C4-2B (cell line): ENCODE measurements at regions not wholly inside any gene's neighbourhood (a gene's known extent, or its start where the extent isn't known, plus 50 kb on each side); places are given as distances from the start of the nearest gene placed in this dataset.

Experiments used
- H3K27ac ChIP-seq: fragments of 450-650 bp; 2 replicates; pipeline ENCODE4 v1.5.1; 2017
- ZFX ChIP-seq: fragments of 450-650 bp; IDR thresholded peaks from 2 replicates; pipeline ENCODE4 v1.6.1; 2017
- TF ChIP-seq, protein P1 (sequence below): fragments of 450-650 bp; conservative IDR thresholded peaks from 2 replicates; pipeline ENCODE4 v1.5.1; 2017; ENCODE audit warnings: mild to moderate bottlenecking

DNA sequence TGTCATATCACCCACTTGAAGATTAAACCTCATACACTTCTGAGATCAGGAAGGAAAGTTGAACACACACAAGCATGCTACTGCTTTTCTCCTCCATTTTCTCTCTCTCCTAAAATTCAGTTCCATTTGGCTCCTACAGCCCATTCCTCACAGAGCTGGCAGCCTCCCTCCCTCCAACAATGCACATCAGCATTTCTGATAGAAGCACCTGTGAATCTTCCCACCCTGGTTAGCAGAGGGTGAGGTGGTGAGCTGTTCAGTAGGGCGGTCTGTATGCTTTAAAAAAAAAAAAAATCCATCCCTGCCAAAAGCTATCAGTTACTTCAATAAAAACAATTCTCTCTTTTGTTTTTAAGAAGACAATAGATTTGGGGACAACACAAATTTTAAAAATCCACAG is 463.2 kb upstream of the KIF2A start:
- no peak for TF ChIP-seq ZFX
- TF ChIP-seq, protein P1, sequence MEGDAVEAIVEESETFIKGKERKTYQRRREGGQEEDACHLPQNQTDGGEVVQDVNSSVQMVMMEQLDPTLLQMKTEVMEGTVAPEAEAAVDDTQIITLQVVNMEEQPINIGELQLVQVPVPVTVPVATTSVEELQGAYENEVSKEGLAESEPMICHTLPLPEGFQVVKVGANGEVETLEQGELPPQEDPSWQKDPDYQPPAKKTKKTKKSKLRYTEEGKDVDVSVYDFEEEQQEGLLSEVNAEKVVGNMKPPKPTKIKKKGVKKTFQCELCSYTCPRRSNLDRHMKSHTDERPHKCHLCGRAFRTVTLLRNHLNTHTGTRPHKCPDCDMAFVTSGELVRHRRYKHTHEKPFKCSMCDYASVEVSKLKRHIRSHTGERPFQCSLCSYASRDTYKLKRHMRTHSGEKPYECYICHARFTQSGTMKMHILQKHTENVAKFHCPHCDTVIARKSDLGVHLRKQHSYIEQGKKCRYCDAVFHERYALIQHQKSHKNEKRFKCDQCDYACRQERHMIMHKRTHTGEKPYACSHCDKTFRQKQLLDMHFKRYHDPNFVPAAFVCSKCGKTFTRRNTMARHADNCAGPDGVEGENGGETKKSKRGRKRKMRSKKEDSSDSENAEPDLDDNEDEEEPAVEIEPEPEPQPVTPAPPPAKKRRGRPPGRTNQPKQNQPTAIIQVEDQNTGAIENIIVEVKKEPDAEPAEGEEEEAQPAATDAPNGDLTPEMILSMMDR, result no peak
- H3K27ac ChIP-seq, result no peak overlapping the region

DNA sequence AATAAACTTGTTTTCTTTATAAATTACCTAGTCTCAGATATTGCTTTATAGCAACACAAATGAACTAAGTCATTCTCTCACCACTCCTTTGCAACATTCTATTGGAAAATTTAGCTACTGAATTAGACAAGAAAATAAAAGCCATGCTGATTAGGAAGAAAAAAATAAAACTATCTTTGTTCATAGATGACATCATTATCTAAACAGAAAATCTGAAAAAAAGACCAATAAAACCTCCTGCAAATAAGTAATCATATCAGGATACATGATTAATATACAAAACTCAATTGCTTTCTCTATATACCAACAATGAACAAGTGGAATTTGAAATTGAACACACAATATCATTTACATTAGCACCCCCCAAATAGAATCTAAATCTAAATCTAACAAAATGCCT is 455.3 kb upstream of the KIF2A start:
- no peak overlapping the region for H3K27ac ChIP-seq
- no peak for TF ChIP-seq ZFX

DNA sequence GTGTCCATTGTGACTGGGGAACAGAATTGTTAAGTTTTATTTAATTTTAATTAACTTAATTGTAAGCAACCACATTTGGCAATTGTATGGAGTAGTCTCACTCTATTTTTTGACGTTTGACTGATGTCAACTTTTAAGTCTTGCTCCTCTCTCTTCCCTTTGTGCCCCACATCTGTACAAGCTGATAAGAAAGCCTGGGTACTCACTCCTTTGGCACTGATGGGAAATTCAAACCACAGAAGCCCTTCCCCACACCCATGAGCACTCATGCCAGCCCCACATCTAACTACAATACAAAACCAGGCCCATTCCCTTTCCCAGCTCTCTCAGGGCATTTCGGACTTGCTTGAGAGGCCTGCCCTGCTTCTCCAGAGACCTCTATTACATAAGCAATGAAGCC is 451.5 kb upstream of the KIF2A start:
- no peak overlapping the region for H3K27ac ChIP-seq
- TF ChIP-seq ZFX, result no peak
- TF ChIP-seq, protein P1, result no peak

DNA sequence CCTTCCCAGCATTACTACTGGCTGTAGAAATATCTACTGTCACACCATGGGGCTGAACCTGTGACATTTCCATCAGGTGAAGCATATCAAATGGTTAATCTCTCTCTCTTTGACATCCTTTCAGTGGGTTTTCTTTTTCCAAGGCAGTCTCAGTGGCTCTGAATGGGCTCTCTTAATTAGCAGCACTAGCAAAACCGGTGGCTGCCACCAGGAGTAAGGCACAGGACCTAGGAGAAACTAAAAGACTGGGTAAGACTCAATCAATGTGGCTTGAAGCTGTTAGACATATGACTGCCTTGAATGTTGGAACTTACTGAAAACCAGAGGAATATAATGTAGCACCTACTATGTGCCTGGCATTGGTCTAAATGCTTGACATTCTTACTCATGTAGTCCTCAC is 445.0 kb upstream of the KIF2A start:
- H3K27ac ChIP-seq, result no peak overlapping the region
- no peak for TF ChIP-seq ZFX
- TF ChIP-seq, protein P1, result no peak; the same call in 1 of the 2 replicates

DNA sequence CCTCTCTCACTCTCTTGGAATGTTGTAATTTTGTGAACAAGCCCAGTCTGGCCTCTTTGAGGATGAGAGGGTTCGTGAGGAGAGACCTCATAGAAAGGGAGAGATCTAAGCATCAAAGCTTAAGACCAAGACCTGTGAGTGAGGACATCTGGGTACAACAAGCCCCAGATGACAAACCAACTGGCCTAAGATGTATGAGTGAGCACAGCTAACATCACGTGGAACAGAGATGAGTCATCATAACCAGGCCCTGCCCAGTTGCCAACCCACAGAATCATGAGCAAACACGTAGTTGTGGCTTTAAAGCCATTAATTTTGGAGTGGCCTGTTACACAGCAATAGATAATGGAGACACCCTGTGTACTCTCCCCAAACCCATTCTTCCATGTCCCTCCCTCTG is 439.1 kb upstream of the KIF2A start:
- TF ChIP-seq ZFX, result no peak
- TF ChIP-seq, protein P1, result no peak
- no peak overlapping the region for H3K27ac ChIP-seq

DNA sequence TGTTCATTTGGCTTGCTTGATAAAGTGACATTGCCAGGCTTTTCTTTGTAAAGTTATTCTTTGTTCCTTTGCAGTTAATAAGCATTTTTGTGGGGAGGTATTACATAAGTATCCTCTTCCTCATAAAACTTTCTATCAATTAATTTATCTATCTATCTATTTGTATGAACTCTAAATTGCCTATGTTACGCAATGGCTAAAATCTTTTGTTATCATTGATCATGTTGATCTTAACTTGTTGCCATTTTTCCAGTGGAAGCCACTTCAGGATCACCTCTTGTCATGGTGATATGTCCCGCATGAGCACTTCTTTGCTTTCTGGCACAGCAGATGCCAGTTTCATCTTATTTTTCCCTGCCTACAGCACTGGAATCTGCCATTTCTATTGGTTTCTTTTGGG is 436.7 kb upstream of the KIF2A start:
- TF ChIP-seq, protein P1, result no peak
- TF ChIP-seq ZFX, result no peak
- no peak overlapping the region for H3K27ac ChIP-seq

DNA sequence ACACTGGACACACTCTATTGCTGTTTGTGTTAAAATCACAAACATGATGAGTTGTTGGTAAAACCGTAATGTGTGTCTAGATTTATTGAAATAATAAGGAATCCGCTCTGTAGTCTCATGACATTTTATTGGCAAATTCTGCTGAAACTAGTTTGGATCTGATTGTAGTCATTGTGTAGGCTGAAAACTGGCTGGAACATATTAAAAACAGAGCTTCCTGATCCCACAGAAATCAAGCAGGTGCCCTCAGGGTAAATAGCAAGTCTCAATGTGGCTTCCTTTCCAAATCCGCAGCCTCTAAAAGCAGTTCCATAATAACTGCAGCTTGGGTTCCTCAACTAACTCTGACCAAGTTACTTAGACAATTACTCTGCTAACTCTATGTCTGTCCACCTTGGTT is 427.5 kb upstream of the KIF2A start:
- no peak overlapping the region for H3K27ac ChIP-seq
- TF ChIP-seq, protein P1, result no peak
- TF ChIP-seq ZFX, result no peak

DNA sequence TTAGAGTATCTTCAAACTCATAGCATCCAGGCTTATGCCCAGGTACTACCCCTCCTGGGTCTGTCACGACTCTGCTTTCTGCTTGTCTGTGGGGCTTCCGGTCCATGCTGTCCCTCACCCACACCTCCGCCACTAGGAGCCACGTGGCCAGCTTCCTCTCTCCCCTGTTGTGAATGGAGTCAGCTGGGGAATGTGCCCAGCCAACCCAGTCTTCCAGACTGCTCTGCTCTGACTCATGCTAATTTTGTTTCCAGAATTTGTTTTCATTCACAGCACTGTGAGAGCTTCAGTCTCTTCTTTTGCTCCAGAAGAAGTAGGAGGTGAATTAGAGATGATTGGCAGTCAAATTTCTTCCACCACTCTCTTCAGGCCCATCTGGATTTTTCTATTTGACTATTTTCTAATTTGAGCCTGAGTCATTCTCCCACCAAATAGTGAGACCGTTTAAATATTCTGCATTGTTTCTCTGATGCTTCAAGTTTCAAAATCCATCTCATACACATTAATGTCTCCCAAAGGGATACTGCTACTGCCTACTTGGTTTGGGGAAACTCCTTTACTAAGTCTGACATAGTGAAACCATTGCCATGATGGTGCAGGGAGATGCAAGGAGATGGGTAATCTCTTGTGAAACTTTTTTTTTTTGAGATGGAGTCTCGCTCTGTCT is 424.1 kb upstream of the KIF2A start:
- TF ChIP-seq ZFX, result no peak
- TF ChIP-seq, protein P1, result no peak
- H3K27ac ChIP-seq, result no peak overlapping the region
